KMS-11 (cell line): ENCODE measurements at regions not wholly inside any gene's neighbourhood (a gene's known extent, or its start where the extent isn't known, plus 50 kb on each side); places are given as distances from the start of the nearest gene placed in this dataset.

Experiments used
- H2AFZ ChIP-seq: fragments of 200-600 bp; sonication (generic); 2 replicates; pipeline ENCODE4 v1.6.1; 2016; ENCODE audit warnings: antibody characterized with exemption, mixed run types, low read depth
- H3K27ac ChIP-seq: fragments of 200-600 bp; sonication (generic); 2 replicates; pipeline ENCODE4 v1.6.1; 2016; ENCODE audit warnings: mild to moderate bottlenecking, mixed run types
- H3K27me3 ChIP-seq: fragments of 200-600 bp; sonication (generic); 2 replicates; pipeline ENCODE4 v1.6.1; 2017; ENCODE audit warnings: mild to moderate bottlenecking, low read depth, mixed run types, moderate library complexity; ENCODE audit not compliant: insufficient read depth
- H3K36me3 ChIP-seq: fragments of 200-600 bp; sonication (generic); 2 replicates; pipeline ENCODE4 v1.6.1; 2017; ENCODE audit warnings: mild to moderate bottlenecking, mixed run types; ENCODE audit not compliant: insufficient read depth
- H3K4me1 ChIP-seq: fragments of 200-600 bp; sonication (generic); 2 replicates; pipeline ENCODE4 v1.6.1; 2016; ENCODE audit warnings: mild to moderate bottlenecking, low read depth, mixed run types; ENCODE audit not compliant: poor library complexity, severe bottlenecking
- H3K4me2 ChIP-seq: fragments of 200-600 bp; sonication (generic); 2 replicates; pipeline ENCODE4 v1.7.0; 2016; ENCODE audit warnings: mild to moderate bottlenecking, mixed run types
- H3K4me3 ChIP-seq: fragments of 200-600 bp; sonication (generic); IDR thresholded peaks from 2 replicates; pipeline ENCODE4 v1.6.1; 2017; ENCODE audit warnings: low read depth, low read length, mixed read lengths; ENCODE audit not compliant: insufficient read depth
- H3K79me2 ChIP-seq: fragments of 200-600 bp; sonication (generic); 2 replicates; pipeline ENCODE4 v1.6.1; 2016; ENCODE audit warnings: low read depth, mixed run types; ENCODE audit not compliant: insufficient read depth
- H3K9ac ChIP-seq: fragments of 200-600 bp; sonication (generic); 2 replicates; pipeline ENCODE4 v1.6.1; 2016; ENCODE audit warnings: mild to moderate bottlenecking, mixed run types
- H4K20me1 ChIP-seq: fragments of 200-600 bp; sonication (generic); 2 replicates; pipeline ENCODE4 v1.6.1; 2016; ENCODE audit warnings: mild to moderate bottlenecking, mixed run types; ENCODE audit not compliant: insufficient read depth
- CTCF ChIP-seq: fragments of 200-600 bp; sonication (generic); conservative IDR thresholded peaks from 2 replicates; pipeline ENCODE4 v1.6.1; 2017; ENCODE audit warnings: low read depth, mild to moderate bottlenecking, antibody characterized with exemption, low read length, moderate library complexity, mixed read lengths

GRCh38 chr19:31944326-31944725, 401.1 kb upstream of the ZNF507 start:
- Histone ChIP-seq H3K9ac (no peak overlapping the region), H2AFZ (no peak overlapping the region), H3K4me1 (no peaks in the 10 kb centered on the region), H4K20me1 (no peaks in the 10 kb centered on the region), H3K79me2 (no peaks in the 10 kb centered on the region), H3K4me3 (no peak overlapping the region), H3K36me3 (no peaks in the 10 kb centered on the region), H3K4me2 (no peak overlapping the region), H3K27me3 (no peaks in the 10 kb centered on the region), H3K27ac (no peak overlapping the region)
- no peak for TF ChIP-seq CTCF

- no peak overlapping the region for H3K9ac ChIP-seq
- no peak overlapping the region for H3K27ac ChIP-seq
- H3K4me3 ChIP-seq, result no peak overlapping the region
- no peaks in the 10 kb centered on the region for H4K20me1 ChIP-seq
- H3K27me3 ChIP-seq, result no peaks in the 10 kb centered on the region
- TF ChIP-seq CTCF, result no peak
- H3K4me1 ChIP-seq, result no peaks in the 10 kb centered on the region
- H2AFZ ChIP-seq, result no peak overlapping the region
- H3K36me3 ChIP-seq, result no peaks in the 10 kb centered on the region
- H3K79me2 ChIP-seq, result no peaks in the 10 kb centered on the region
- no peak overlapping the region for H3K4me2 ChIP-seq
These were observed 398.9 kb upstream of the ZNF507 start for GRCh38 chr19:31946491-31946890.

- no peak overlapping the region for H3K4me2 ChIP-seq
- no peak overlapping the region for H3K27ac ChIP-seq
- no peak overlapping the region for H3K4me3 ChIP-seq
- H4K20me1 ChIP-seq, result no peaks in the 10 kb centered on the region
- no peaks in the 10 kb centered on the region for H3K36me3 ChIP-seq
- no peaks in the 10 kb centered on the region for H3K27me3 ChIP-seq
- no peaks in the 10 kb centered on the region for H3K4me1 ChIP-seq
- no peaks in the 10 kb centered on the region for H3K79me2 ChIP-seq
- H2AFZ ChIP-seq, result no peak overlapping the region
- no peak for TF ChIP-seq CTCF
- no peak overlapping the region for H3K9ac ChIP-seq
These were observed 397.8 kb upstream of the ZNF507 start for GRCh38 chr19:31947436-31948115.

GRCh38 chr19:31952693-31953092, 392.7 kb upstream of the ZNF507 start:
- Histone ChIP-seq H3K79me2 (no peaks in the 10 kb centered on the region), H3K27me3 (no peaks in the 10 kb centered on the region), H3K4me3 (no peak overlapping the region), H2AFZ (no peak overlapping the region), H3K9ac (no peak overlapping the region), H3K36me3 (no peaks in the 10 kb centered on the region), H3K4me1 (no peaks in the 10 kb centered on the region), H3K4me2 (no peak overlapping the region), H4K20me1 (no peaks in the 10 kb centered on the region), H3K27ac (no peak overlapping the region)
- TF ChIP-seq CTCF, result no peak
